ENCODE measurements at regions not wholly inside any gene's neighbourhood (a gene's known extent, or its start where the extent isn't known, plus 50 kb on each side); places are given as distances from the start of the nearest gene placed in this dataset.

- H3K9me3 Mint-ChIP-seq = peaks cover 0 to 5% (median 0%) of the 10 kb centered on the region in 7 donors
- TF ChIP-seq CTCF (IDR thresholded peaks at IDR 0.05) = no peak
- H3K4me3 ChIP-seq (replicated peaks in 1 of 3; ENCODE audit: low read depth in 2 of 3, low read length in 3 of 3) = no peak overlapping the region
- no peaks in the 10 kb centered on the region for H3K27me3 ChIP-seq (ENCODE audit: control insufficient read depth in 2 of 2, insufficient read depth in 2 of 2, low read length in 2 of 2)
- H3K27ac Mint-ChIP-seq = no peak overlapping the region
- no peaks in the 10 kb centered on the region for H3K79me2 ChIP-seq (ENCODE audit: insufficient read depth, low read length)
- intact Hi-C loops (cut with micrococcal nuclease) = no loop called here
- H3K27me3 Mint-ChIP-seq (ENCODE audit: low read depth in 3 of 3) = peaks cover 0 to 2% (median 0%) of the 10 kb centered on the region in 3 donors
- H3K9ac ChIP-seq (ENCODE audit: insufficient read depth, low read length, poor library complexity, severe bottlenecking) = no peak overlapping the region
- no peaks in the 10 kb centered on the region for H3K36me3 ChIP-seq (replicated peaks in 1 of 2; ENCODE audit: control insufficient read depth in 1 of 2, insufficient read depth in 2 of 2, low read length in 2 of 2)
- H3K4me1 Mint-ChIP-seq = no peaks in the 10 kb centered on the region
- no peaks in the 10 kb centered on the region for H4K20me1 ChIP-seq (ENCODE audit: insufficient read depth, low read length)
- no CpG with 5 or more reads among the region's 3 CpGs for WGBS (ENCODE audit: insufficient coverage)
- no peaks in the 10 kb centered on the region for H3K9me3 ChIP-seq (replicated peaks in 1 of 2; ENCODE audit: control insufficient read depth in 1 of 2, insufficient read depth in 1 of 2, low read length in 2 of 2)
- no peak overlapping the region for H3K27ac ChIP-seq (ENCODE audit: low read depth in 1 of 2, low read length in 2 of 2)
- DNase-seq = no peak
- H2AFZ ChIP-seq (ENCODE audit: insufficient read depth, low read depth, low read length, poor library complexity, severe bottlenecking) = no peak overlapping the region
- H3K36me3 Mint-ChIP-seq = no peaks in the 10 kb centered on the region
- H3K4me3 Mint-ChIP-seq = no peak overlapping the region
- no peak overlapping the region for H3K4me2 ChIP-seq (replicated peaks; ENCODE audit: extremely low read depth, low read length, poor library complexity, severe bottlenecking)
- no peaks in the 10 kb centered on the region for H3K4me1 ChIP-seq (ENCODE audit: control insufficient read depth in 1 of 2, insufficient read depth in 2 of 2, low read length in 2 of 2)
Observed at GRCh38 chrX:140354431-140355120, 150.3 kb downstream of the SOX3 start.

- Mint-ChIP-seq H3K9me3 (peaks cover 0 to 3% (median 1%) of the 10 kb centered on the region in 7 donors), H3K36me3 (no peaks in the 10 kb centered on the region), H3K27me3 (ENCODE audit: low read depth in 3 of 3) (no peaks in the 10 kb centered on the region), H3K27ac (no peak overlapping the region), H3K4me3 (no peak overlapping the region), H3K4me1 (no peaks in the 10 kb centered on the region)
- H2AFZ ChIP-seq (ENCODE audit: insufficient read depth, low read depth, low read length, poor library complexity, severe bottlenecking) = no peak overlapping the region
- no peak for DNase-seq
- no peaks in the 10 kb centered on the region for H3K36me3 ChIP-seq (replicated peaks in 1 of 2; ENCODE audit: control insufficient read depth in 1 of 2, insufficient read depth in 2 of 2, low read length in 2 of 2)
- H3K79me2 ChIP-seq (ENCODE audit: insufficient read depth, low read length) = no peaks in the 10 kb centered on the region
- no CpG with 5 or more reads among the region's 1 CpG for WGBS (ENCODE audit: insufficient coverage)
- no peak for TF ChIP-seq CTCF (IDR thresholded peaks at IDR 0.05)
- no peaks in the 10 kb centered on the region for H3K4me1 ChIP-seq (ENCODE audit: control insufficient read depth in 1 of 2, insufficient read depth in 2 of 2, low read length in 2 of 2)
- intact Hi-C loops (cut with micrococcal nuclease) = no loop called here
- H3K9ac ChIP-seq (ENCODE audit: insufficient read depth, low read length, poor library complexity, severe bottlenecking) = no peak overlapping the region
- no peaks in the 10 kb centered on the region for H3K27me3 ChIP-seq (ENCODE audit: control insufficient read depth in 2 of 2, insufficient read depth in 2 of 2, low read length in 2 of 2)
- no peaks in the 10 kb centered on the region for H4K20me1 ChIP-seq (ENCODE audit: insufficient read depth, low read length)
- H3K4me3 ChIP-seq (replicated peaks in 1 of 3; ENCODE audit: low read depth in 2 of 3, low read length in 3 of 3) = no peak overlapping the region
- no peak overlapping the region for H3K4me2 ChIP-seq (replicated peaks; ENCODE audit: extremely low read depth, low read length, poor library complexity, severe bottlenecking)
- no peaks in the 10 kb centered on the region for H3K9me3 ChIP-seq (replicated peaks in 1 of 2; ENCODE audit: control insufficient read depth in 1 of 2, insufficient read depth in 1 of 2, low read length in 2 of 2)
- H3K27ac ChIP-seq (ENCODE audit: low read depth in 1 of 2, low read length in 2 of 2) = no peak overlapping the region
Observed at GRCh38 chrX:140346729-140347128, 158.1 kb downstream of the SOX3 start.

Measured in CD14-positive monocyte (primary cell).